SH-SY5Y (cell line): ENCODE measurements at regions not wholly inside any gene's neighbourhood (a gene's known extent, or its start where the extent isn't known, plus 50 kb on each side); places are given as distances from the start of the nearest gene placed in this dataset.

ENCODE experiments used
- GATA2 ChIP-seq: IDR thresholded peaks from 2 replicates; pipeline ENCODE4 v1.6.1; 2011; ENCODE audit warnings: mild to moderate bottlenecking, low read depth, low read length
- GATA3 ChIP-seq: IDR thresholded peaks from 2 replicates; pipeline ENCODE4 v1.6.1; 2011; ENCODE audit warnings: low read depth, mild to moderate bottlenecking, low read length, moderate library complexity

GRCh38 chr17:68704871-68705713 is 103.9 kb upstream of the FAM20A start:
- TF ChIP-seq GATA3 = no peak
- no peak for TF ChIP-seq GATA2
